GM21737 (cell line): ENCODE measurements at regions not wholly inside any gene's neighbourhood (a gene's known extent, or its start where the extent isn't known, plus 50 kb on each side); places are given as distances from the start of the nearest gene placed in this dataset.
"Not testable (repeated sequence)": the region's sequence is repeated elsewhere in the genome, so short reads cannot be mapped to it uniquely, and the experiment has no call there.

ENCODE experiments used
- ATAC-seq: cut with Tn5 transposase; IDR thresholded peaks from one replicate; pipeline ENCODE4 v1.9.1; 2021; ENCODE audit warnings: mild to moderate bottlenecking, moderate library complexity; ENCODE audit not compliant: unreplicated experiment

DNA sequence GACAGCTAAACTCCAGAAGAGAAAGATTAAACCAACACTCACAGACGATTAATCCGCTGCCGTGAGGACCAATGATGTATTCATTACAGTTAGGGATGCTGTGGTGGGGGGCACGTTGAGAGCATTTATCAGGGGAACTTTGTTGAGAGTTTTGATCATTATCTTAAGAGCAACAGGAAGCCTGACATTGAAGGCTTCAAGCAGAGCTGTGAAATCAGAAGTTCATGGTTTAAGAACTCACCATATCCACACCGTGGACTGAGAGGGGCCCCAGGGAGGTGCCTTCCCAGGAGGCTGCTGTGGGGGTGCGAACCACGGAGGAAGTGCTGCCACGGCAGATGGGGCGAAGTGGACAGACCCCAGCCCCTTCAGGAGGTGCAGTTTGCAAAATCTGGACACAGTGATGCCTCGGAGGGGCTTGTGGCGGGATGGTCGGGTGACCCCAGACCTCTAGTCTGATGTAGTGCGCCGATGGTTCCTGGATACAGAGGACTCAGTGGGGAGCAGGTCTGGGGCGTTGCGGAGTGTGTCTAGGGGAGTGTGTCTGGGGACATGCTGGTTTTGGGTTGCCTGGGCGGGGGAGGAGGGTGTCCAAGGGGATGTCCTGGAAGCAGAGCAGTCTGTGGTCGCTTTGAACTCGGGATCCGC is 73.0 kb downstream of the DIO3 start:
- no peak for ATAC-seq

DNA sequence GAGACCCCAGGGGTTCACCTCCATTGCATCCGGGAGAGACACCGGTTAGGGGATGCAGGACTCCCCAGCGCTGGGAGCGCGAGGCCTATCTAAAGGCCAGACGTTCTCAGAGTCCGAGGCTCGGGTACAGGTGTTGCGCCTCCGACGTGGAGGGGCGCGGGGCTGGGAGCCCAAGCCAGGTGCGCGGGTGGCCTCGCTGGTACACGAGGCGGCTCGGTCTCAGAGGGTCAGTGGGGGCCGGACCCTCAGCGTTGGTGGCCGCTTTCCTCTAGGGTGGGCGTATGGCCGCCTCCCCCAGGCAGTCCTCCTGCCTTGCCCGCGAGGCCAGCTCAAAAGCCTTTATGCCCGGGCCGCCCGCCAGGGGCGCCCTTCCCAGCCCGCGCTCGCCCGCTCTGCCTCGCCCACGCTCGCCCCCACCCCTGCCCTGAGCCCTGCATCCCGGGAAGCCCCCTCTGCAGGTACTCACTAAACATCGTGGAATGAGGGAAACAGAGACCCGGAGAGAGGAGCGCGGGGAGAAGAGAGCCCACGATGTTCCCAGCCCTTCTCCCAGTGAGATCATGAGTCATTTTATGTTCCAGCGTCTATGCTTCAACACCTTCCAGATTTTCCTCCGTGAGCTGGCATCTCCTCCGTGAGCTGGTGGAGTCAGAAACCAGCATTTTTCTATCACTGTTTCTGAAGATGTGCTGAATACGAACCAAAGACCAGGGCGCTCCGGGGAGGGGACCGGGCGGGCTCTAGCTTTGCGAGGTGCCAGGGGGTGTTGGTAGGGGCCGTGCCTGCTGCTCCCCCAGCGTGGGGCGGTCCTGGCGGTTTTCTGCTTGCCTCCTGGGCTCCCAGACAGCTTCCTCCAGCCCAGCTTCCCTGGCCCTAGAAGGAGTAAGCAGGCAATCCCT is 73.8 kb downstream of the DIO3 start:
- ATAC-seq = no peak

GRCh38 chr14:101635749-101636560 is 74.7 kb downstream of the DIO3 start:
- ATAC-seq = no peak

DNA sequence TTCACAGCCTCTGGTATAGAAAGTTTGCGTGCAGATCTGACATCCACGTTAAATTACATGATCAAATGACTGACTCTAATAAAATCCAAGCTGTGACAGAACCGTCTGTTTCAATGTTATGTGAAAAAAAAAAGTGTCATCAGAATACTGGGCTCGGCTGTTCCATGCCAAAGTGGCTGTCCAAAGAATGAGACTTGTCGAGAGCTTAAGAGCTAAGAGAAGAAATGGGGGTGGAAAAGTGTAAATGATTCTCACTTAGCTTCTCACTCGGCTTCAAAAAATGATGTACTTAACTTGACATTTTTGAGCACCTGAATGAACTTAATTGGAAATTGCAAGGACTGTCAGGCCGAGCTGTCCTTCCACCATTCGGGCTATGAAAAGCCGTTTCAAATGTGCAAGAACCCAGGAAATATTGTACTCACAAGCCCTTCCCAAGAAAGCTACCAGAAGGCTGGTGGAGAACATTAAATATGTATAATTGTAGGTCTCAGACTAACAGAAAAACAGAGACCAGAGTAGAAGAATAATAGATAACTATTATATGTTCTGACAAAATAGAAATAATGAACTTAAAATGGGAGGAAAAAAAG is 78.0 kb downstream of the DIO3 start:
- no peak for ATAC-seq

DNA sequence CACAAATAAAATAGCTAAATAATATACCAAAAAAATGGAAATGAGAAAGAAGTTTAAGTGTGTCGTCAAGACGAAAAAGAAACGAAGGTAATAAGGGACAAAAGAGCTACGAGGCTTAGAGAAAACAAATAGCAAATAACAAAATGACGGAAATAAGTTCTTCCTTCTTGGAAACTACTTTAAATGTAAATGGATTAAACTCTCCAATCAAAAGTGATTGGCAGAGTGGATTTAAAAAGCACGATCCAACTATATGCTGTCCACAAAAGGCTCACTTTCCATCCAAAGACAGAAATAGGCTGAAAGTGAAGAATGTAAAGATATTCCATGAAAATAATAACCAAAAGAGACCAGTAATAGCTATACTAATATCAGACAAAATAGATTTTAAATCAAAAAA is 82.4 kb downstream of the DIO3 start:
- no peak for ATAC-seq

DNA sequence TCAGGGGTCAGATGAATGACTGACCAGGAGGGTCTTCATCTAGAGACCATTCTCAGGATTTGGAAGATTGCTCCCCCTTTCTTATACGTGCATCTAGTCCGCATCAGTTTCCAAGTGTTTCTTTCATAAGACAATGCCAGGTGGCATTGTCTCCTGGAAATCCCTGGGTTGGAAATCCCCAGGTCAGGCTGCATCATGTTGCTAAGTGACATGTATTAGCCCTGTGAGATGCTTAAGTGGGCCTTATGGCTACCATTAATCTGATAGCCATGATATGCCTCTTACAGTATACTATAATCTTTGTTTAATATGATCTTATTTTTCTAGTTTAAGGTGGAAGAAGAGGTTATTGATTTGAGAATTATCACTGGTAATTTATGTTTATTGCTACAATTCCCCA is 92.8 kb downstream of the DIO3 start:
- no peak for ATAC-seq

- no peak for ATAC-seq
Observed at GRCh38 chr14:101657372-101657771, 96.1 kb downstream of the DIO3 start.

DNA sequence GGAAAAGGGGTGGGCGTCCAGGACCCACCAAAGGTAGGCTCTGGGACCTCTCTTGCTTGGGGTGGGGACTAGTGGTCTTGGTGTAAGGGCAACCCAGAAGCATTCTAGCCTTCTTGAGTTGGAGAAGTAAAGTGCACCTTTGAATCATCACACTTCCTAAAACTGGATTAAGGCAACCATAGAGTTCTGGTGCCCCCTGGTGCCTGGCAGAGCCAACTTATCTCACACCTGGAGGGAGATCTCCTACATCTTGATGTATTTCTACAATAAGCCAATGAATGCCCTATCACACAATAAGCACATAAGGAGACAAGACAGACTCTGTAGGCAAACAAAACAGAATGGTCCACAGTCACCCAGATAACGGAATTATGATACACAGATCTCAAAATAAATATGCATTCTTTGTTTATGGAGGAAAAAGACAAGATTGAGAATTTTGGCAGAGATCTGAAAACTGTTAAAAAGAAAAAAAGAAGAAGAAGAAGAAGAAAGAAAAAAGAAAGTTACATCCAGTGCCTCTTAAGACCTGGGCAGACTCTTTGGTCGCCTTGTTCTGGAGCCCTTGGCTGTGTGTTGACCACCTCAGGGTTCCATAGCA is 95.9 kb upstream of the PPP2R5C start:
- ATAC-seq = no peak

DNA sequence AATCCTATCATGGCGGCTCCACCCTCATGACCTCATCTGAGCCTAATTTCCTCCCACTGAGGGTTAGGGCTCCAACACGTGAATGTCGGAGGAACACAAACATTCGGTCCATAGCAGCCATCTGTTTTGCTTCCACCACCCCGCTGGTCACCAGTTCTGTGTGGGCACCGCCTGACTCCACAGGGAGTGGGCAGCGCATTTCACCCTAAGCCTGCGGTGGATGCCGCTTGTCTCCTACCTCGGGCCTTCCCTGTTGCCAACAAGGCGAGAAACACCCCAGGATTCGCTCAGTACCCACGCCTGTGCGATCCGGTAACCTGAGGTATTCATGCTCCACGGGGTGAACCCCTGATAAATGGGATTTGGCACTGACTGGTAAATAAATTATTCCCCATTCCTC is 95.2 kb upstream of the PPP2R5C start:
- no peak for ATAC-seq

- no peak for ATAC-seq
Observed at GRCh38 chr14:101669629-101670028, 91.9 kb upstream of the PPP2R5C start.

- ATAC-seq = no peak
Observed at GRCh38 chr14:101673873-101674272, 87.6 kb upstream of the PPP2R5C start.

DNA sequence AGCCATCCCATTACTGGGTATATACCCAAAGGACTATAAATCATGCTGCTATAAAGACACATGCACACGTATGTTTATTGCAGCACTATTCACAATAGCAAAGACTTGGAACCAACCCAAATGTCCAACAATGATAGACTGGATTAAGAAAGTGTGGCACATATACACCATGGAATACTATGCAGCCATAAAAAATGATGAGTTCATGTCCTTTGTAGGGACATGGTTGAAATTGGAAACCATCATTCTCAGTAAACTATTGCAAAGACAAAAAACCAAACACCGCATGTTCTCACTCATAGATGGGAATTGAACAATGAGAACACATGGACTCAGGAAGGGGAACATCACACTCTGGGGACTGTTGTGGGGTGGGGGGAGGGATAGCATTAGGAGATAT is 85.7 kb upstream of the PPP2R5C start:
- ATAC-seq = not testable (repeated sequence)

DNA sequence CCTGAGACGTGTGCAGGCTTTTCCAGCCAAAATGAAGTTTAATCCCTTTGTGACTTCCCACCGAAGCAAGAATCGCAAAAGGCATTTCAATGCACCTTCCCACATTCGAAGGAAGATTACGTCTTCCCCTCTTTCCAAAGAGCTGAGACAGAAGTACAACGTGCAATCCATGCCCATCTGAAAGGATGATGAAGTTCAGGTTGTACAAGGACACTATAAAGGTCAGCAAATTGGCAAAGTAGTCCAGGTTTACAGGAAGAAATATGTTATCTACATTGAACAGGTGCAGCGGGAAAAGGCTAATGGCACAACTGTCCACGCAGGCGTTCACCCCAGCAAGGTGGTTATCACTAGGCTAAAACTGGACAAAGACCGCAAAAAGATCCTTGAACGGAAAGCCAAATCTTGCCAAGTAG is 83.6 kb upstream of the PPP2R5C start:
- not testable (repeated sequence) for ATAC-seq

- ATAC-seq = no peak
Observed at GRCh38 chr14:101681795-101682194, 79.7 kb upstream of the PPP2R5C start.

DNA sequence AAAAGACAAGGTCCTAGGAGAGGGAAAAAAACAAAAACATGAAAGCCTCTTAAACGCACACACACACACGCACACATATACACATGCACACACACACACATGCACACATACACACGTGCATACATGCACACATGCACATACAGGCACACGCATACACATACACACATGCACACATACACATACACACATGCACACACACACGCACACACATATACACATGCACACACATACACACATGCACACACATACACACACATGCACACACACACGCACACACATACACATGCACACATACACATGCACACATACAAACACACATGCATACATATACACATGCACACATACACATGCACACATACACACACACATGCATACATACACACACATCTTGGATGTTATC is 78.1 kb upstream of the PPP2R5C start:
- no peak for ATAC-seq

DNA sequence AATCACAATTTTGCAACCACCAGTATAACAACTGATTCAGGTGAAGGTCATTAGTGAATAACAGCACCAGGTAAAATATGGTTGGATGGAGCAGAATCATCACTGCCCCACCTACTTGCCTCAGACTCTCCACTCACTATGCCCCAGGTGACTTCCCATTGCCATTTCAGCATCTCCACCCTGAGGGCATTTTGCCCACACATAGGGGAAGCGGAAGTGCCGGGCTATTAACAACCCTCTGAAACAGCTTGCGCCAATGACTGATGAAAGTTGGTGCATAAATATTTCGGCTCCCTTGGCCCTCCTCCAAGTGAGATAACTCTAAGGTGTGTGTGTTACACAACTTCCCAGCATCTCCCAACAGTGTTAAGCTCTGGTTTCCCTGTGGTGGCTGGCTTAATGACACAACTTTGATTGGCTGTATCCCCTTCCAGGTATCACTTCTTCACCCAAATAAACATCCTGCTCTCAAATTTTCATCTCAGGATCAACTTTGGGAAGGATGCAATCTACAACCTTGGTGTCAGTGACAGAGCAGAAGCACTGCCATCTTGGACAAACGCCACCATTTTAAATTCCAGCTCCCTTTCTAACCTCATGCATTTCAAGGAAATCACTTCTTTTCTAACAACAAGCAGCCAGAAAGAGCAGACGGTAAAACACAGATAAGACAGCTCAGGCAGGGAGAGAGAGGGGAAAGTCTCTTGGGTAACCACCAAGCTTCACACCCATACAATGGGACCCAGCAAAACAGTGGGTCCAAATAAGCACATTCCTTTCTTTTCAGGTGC is 73.6 kb upstream of the PPP2R5C start:
- ATAC-seq = no peak

DNA sequence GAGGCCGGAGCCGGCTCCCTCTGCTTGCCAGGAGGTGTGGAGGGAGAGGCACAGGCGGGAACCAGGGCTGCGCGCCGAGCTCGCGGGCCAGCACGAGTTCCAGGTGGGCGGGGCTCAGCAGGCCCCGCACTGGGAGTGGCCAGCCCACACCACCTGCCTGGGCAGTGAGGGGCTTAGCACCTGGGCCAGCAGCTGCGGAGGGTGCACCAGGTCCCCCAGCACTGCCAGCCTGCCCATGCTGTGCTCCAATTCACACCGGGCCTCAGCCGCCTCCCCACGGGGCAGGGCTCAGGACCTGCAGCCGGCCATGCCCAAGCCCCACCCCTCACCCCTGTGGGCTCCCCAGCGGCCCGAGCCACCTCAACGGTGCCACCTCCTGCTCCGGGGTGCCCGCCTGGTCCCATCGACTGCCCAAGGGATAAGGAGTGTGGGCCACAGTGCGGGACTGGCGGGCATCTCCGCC is 72.4 kb upstream of the PPP2R5C start:
- ATAC-seq = no peak

DNA sequence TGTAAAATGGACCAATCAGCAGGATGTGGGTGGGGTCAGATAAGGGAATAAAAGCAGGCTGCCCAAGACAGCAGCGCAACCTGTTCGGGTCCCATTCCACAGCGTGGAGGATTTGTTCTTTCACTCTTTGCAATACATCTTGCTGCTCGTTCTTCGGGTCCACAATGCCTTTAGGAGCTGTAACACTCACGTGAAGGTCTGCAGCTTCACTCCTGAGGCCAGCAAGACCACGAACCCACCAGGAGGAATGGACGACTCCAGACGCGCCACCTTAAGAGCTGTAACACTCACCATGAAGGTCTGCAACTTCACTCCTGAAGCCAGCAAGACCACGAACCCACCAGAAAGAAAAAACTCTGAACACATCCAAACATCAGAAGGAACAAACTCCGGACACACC is 71.5 kb upstream of the PPP2R5C start:
- ATAC-seq = not testable (repeated sequence)

DNA sequence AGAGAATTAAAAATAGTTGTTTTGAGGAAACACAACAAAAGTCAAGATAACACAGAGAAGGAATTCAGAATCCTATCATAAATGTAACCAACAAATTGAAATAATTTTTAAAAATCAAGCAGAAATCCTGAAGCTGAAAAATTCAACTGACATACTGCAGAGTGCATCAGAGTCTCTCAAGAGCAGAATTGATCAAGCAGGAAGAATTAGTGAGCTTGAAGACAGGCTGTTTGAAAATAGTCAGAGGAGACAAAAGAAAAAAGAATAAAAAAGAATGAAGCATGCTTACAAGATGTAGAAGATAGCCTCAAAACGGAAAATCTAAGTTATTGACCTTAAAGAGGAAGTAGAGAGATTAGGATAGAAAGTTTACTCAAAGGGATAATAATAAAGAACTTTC is 65.8 kb upstream of the PPP2R5C start:
- no peak for ATAC-seq

DNA sequence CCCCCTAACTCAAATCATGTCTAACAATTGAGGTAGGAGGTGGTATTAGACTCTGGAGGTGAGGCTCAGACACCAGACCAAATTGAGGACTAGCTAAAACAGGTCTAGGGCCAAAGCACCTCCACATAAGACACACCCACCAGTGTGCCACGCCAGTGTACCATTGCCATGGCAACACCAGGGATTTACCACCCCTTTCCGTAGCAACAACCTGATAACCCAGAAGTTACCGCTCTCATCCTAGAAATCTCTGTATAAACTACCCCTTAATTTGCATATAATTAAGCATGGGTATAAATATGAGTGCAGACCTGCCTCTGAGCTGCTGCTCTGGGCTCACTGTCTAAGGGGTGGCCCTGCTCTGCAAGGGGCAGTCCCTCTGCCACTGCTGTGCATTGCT is 57.4 kb upstream of the PPP2R5C start:
- no peak for ATAC-seq
